Tibial nerve (tissue), 4 donors: ENCODE measurements at regions not wholly inside any gene's neighbourhood (a gene's known extent, or its start where the extent isn't known, plus 50 kb on each side); places are given as distances from the start of the nearest gene placed in this dataset.

Experiments
- DNase-seq, 2 donors: peaks; one replicate each; pipeline ENCODE4 v3.0.0-alpha.2; 2019; ENCODE audit warnings: low spot score in 2 of 2
- H3K27ac ChIP-seq, 4 donors: fragments of 200-600 bp; sonication (generic) in 3 of 4; one replicate each; pipeline ENCODE4 v1.5.1; 2017 to 2019; ENCODE audit warnings: mild to moderate bottlenecking in 1 of 4
- H3K27me3 ChIP-seq, 2 donors: fragments of 200-600 bp; sonication (generic) in 1 of 2; one replicate each; pipeline versions ENCODE4 v1.5.1 to v1.6.0; 2017 to 2019
- H3K36me3 ChIP-seq, 3 donors: fragments of 200-600 bp; sonication (generic); one replicate each; pipeline ENCODE4 v1.5.1; 2018 to 2019
- H3K4me1 ChIP-seq, 4 donors: fragments of 200-600 bp; sonication (generic) in 3 of 4; one replicate each; pipeline ENCODE4 v1.5.1; 2017 to 2019
- H3K4me3 ChIP-seq, 4 donors: fragments of 200-600 bp; sonication (generic) in 3 of 4; one replicate each; pipeline ENCODE4 v1.5.1; 2017 to 2019; ENCODE audit warnings: mild to moderate bottlenecking in 1 of 4, moderate library complexity in 1 of 4
- H3K9me3 ChIP-seq, 4 donors: fragments of 200-600 bp; sonication (generic) in 3 of 4; one replicate each; pipeline ENCODE4 v1.5.1; 2017 to 2019
- EP300 ChIP-seq, 2 donors: sonication (generic); formaldehyde crosslinking; IDR thresholded peaks; one replicate each; pipeline ENCODE4 v1.6.1; 2017; ENCODE audit warnings: antibody characterized with exemption in 2 of 2, mild to moderate bottlenecking in 1 of 2
- POLR2A ChIP-seq, 2 donors: fragments of 450-650 bp; IDR thresholded peaks; one replicate each; pipeline ENCODE4 v1.6.1; 2017; ENCODE audit warnings: antibody characterized with exemption in 2 of 2, mild to moderate bottlenecking in 2 of 2, moderate library complexity in 2 of 2
- WGBS, 2 donors: methylation state at CpG; one replicate each; pipeline ENCODE4 v1.1.5; 2018; 5-methylcytosine and 5-hydroxymethylcytosine counted together
- TF ChIP-seq, protein P1 (sequence below), 5 experiments: fragments of 200-600 bp in 3 of 5; fragments of 450-650 bp in 2 of 5; sonication (generic) in 3 of 5; IDR thresholded peaks; one replicate each; pipeline ENCODE4 v1.5.1; 2016 to 2019; ENCODE audit warnings: antibody characterized with exemption in 5 of 5, mild to moderate bottlenecking in 3 of 5, moderate library complexity in 2 of 5

DNA sequence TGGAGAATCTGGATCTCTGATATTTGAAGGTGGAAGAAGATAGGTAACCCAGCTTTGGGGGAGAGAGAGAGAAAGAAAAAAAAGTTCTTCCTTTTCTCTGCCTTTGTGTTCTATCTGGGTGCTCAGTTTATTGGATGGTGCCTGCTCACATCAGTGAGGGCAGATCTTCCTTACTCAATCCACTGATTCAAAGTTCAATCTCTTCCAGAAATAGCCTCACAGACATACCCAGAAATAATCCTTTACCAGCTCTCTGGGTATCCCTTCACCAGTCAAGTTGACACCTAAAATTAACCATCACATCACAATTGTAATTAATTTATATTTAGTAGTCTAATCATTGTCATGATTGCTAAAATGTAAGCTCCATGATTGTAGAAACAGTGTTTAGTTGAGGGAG lies 189.1 kb downstream of the EPM2A start:
- H3K4me1 ChIP-seq = no peaks in the 10 kb centered on the region
- no peaks in the 10 kb centered on the region for H3K9me3 ChIP-seq
- TF ChIP-seq, protein P1, sequence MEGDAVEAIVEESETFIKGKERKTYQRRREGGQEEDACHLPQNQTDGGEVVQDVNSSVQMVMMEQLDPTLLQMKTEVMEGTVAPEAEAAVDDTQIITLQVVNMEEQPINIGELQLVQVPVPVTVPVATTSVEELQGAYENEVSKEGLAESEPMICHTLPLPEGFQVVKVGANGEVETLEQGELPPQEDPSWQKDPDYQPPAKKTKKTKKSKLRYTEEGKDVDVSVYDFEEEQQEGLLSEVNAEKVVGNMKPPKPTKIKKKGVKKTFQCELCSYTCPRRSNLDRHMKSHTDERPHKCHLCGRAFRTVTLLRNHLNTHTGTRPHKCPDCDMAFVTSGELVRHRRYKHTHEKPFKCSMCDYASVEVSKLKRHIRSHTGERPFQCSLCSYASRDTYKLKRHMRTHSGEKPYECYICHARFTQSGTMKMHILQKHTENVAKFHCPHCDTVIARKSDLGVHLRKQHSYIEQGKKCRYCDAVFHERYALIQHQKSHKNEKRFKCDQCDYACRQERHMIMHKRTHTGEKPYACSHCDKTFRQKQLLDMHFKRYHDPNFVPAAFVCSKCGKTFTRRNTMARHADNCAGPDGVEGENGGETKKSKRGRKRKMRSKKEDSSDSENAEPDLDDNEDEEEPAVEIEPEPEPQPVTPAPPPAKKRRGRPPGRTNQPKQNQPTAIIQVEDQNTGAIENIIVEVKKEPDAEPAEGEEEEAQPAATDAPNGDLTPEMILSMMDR (IDR thresholded peaks at IDR 0.05) = no peak
- TF ChIP-seq EP300 (IDR thresholded peaks at IDR 0.05) (no peak), POLR2A (IDR thresholded peaks at IDR 0.05) (no peak)
- H3K4me3 ChIP-seq = no peak overlapping the region
- no peak for DNase-seq
- no peak overlapping the region for H3K27ac ChIP-seq
- H3K36me3 ChIP-seq = no peaks in the 10 kb centered on the region
- no peaks in the 10 kb centered on the region for H3K27me3 ChIP-seq

DNA sequence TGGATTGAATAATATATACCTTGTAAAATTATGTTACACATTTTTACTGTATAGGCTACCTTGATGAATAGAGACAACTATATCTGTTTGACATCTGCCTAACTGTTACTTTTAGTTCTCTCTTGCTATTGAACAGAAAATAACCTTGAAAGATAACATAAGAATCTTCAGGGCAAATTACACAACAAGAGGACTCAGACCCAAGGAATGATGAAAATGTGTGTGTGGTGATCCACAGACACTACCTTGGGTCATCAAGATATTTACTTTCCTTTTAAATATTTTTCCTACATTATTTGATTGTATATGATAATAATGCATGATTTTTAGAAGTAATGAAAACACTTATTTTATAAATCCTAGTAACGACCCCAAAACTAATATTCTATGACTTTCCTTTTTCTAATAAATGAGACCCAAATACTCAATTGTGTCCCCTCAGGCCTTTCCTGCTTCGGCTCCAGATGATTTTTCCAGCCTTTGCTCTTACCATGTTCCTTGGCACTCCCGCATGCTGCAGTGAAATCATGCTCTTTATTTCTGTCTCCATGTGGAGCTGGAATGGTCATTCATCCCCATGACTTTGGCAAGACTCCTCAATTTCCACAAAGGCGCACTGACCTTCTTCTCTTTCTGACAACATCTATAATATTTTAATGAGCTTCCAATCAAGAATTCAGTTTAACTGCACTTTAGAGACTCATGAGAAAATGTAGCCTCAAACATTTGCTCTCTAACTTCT lies 187.6 kb downstream of the EPM2A start:
- Histone ChIP-seq H3K27me3 (no peaks in the 10 kb centered on the region), H3K4me1 (no peaks in the 10 kb centered on the region), H3K36me3 (no peaks in the 10 kb centered on the region), H3K4me3 (no peak overlapping the region), H3K9me3 (no peaks in the 10 kb centered on the region), H3K27ac (no peak overlapping the region)
- TF ChIP-seq POLR2A (IDR thresholded peaks at IDR 0.05) (no peak), EP300 (IDR thresholded peaks at IDR 0.05) (no peak)
- TF ChIP-seq, protein P1 (IDR thresholded peaks at IDR 0.05) = no peak
- no peak for DNase-seq
- WGBS, 2 donors = 58 to 78% methylated on average over 4 of the region's 4 CpGs

DNA sequence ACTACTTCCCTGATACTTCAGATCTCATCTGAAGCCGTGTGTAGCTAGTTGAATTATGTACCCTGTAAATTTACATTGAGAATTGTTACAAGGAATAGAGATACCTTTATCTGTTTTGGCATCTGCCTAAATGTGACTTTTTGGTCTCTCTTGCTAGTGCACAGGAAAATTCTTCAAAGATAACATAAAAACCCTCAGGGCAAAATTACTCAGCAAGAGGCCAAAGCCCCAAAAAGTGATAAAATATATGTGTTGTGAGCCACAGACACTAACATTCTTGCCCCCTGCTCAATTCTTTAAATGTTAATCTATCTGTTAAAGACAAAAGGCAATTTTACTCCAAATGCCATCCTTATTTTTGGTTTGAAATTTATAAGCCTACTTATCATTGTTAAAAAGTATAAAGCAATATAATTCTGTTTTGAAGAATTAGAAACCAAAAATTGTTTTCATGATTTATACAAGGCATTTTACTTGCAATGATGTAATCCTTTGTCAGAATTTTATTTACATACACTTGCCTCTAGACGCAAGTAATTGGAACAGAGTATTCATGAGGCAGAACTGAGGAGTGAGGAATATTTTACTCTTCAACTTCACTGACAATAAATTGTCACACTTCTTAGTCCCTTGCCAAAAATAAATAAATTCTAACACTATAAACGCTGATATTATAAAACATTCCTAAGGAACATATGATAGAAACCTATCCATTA lies 186.2 kb downstream of the EPM2A start:
- Histone ChIP-seq H3K9me3 (no peaks in the 10 kb centered on the region), H3K27ac (no peak overlapping the region), H3K4me3 (no peak overlapping the region), H3K36me3 (no peaks in the 10 kb centered on the region), H3K27me3 (no peaks in the 10 kb centered on the region), H3K4me1 (no peaks in the 10 kb centered on the region)
- TF ChIP-seq POLR2A (IDR thresholded peaks at IDR 0.05) (no peak), EP300 (IDR thresholded peaks at IDR 0.05) (no peak)
- TF ChIP-seq, protein P1 (IDR thresholded peaks at IDR 0.05) = no peak
- 42 to 46% methylated on average over 3 of the region's 3 CpGs for WGBS, 2 donors
- no peak for DNase-seq

DNA sequence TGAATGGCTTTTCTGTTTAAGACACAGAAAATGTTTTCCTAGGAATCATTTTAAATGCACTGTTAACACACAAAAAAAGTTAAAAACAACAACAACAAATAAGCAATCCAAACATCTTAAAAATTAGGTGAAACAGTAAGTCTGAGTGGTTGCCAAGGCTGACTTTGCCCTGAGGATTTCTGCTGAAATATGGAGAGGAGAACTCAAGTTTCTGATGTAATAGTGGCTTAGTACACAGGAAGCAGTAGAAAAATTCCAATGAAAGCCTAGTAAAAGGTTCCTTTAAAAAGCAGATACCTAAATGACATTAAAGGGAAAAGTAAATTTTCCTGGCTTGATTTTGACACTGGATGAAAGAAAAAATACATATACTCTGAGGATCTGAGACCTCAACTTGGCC lies 184.2 kb downstream of the EPM2A start:
- TF ChIP-seq EP300 (IDR thresholded peaks at IDR 0.05) = no peak
- TF ChIP-seq, protein P1 (IDR thresholded peaks at IDR 0.05) = no peak
- no peak for TF ChIP-seq POLR2A (IDR thresholded peaks at IDR 0.05)
- Histone ChIP-seq H3K36me3 (no peaks in the 10 kb centered on the region), H3K27ac (no peak overlapping the region), H3K27me3 (no peaks in the 10 kb centered on the region), H3K9me3 (no peaks in the 10 kb centered on the region), H3K4me1 (no peaks in the 10 kb centered on the region), H3K4me3 (no peak overlapping the region)
- no peak for DNase-seq

DNA sequence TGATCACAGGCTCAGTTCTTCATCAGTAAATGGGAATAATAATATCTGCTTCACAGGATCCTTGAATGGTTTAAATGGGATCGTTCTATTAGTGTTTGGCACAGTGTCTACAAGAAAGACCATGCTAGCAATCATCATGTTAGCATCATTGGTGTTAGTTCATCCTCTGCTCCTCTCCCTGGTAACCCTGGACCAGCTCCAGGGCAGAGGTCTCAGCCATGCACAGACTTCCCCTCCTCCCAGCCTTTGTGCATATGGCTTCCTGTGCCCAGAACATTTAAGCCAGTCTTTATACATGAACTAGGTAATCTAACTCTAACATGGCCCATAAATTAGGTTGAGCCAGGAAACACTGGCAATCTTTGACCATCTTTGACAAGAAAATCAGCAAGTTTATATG lies 180.2 kb downstream of the EPM2A start:
- WGBS, 2 donors = 71 to 78% methylated on average over 1 of the region's 1 CpG
- no peak for DNase-seq
- H3K9me3 ChIP-seq = no peaks in the 10 kb centered on the region

More for the DNA sequence above, 180.2 kb downstream of the EPM2A start:
- Histone ChIP-seq H3K27ac (no peak overlapping the region), H3K4me1 (peaks cover 0 to 3% (median 0%) of the 10 kb centered on the region in 4 donors), H3K4me3 (no peak overlapping the region), H3K36me3 (no peaks in the 10 kb centered on the region), H3K27me3 (no peaks in the 10 kb centered on the region)
- TF ChIP-seq EP300 (IDR thresholded peaks at IDR 0.05) (no peak), POLR2A (IDR thresholded peaks at IDR 0.05) (no peak)
- TF ChIP-seq, protein P1 (IDR thresholded peaks at IDR 0.05) = no peak
